Psoas muscle (tissue), 7 donors: ENCODE measurements at regions not wholly inside any gene's neighbourhood (a gene's known extent, or its start where the extent isn't known, plus 50 kb on each side); places are given as distances from the start of the nearest gene placed in this dataset.

ENCODE experiments used
- ATAC-seq, 4 donors: fragments of 200-7000 bp; cut with Tn5 transposase; one replicate each; pipeline ENCODE4 v1.9.1; 2020; ENCODE audit warnings: moderate library complexity in 3 of 4, mild to moderate bottlenecking in 2 of 4
- DNase-seq, 2 donors: peaks; one replicate each; pipeline ENCODE4 v3.0.0-alpha.2; 2020
- H3K27ac ChIP-seq: fragments of 200-600 bp; one replicate; pipeline ENCODE4 v1.8.0; 2022
- H3K27me3 ChIP-seq, 3 donors: fragments of 200-600 bp in 1 of 3; one replicate each; pipeline versions ENCODE4 v1.6.1 to v1.8.0; 2013 to 2022; ENCODE audit warnings: low read length in 2 of 3, mild to moderate bottlenecking in 2 of 3, moderate library complexity in 1 of 3; ENCODE audit not compliant: insufficient read depth in 3 of 3
- H3K36me3 ChIP-seq, 2 donors: fragments of 200-600 bp in 1 of 2; one replicate each; pipeline versions ENCODE4 v1.6.1 to v1.8.0; 2013 to 2022; ENCODE audit warnings: low read depth in 1 of 2, mild to moderate bottlenecking in 1 of 2, moderate library complexity in 1 of 2; ENCODE audit not compliant: insufficient read depth in 1 of 2
- H3K4me1 ChIP-seq: fragments of 200-600 bp; one replicate; pipeline ENCODE4 v1.8.0; 2022
- H3K4me3 ChIP-seq: fragments of 200-600 bp; one replicate; pipeline ENCODE4 v1.8.0; 2022; ENCODE audit warnings: mild to moderate bottlenecking
- H3K9me3 ChIP-seq: fragments of 200-600 bp; one replicate; pipeline ENCODE4 v1.8.0; 2022
- WGBS, 3 donors: extraction: QIAGEN DNeasy Blood & Tissue Kit; methylation state at CpG; one replicate each; pipeline versions ENCODE4 v1.1.6 to v1.1.7; 2013; 5-methylcytosine and 5-hydroxymethylcytosine counted together
- intact Hi-C, 2 donors: fragments of 100-400 bp; cut with DNase I; formaldehyde crosslinking; loops; one replicate each; pipeline versions ENCODE4 v1.11.0 to v1.14.2; 2022
- TF ChIP-seq, protein P1 (sequence below): fragments of 200-600 bp; IDR thresholded peaks from one replicate; pipeline ENCODE4 v1.8.0; 2022; ENCODE audit warnings: antibody characterized with exemption
- donor health status: healthy with polysubstance abuse.
- donor health status: DM: no; HTN: no; CAD: no; lungs with moderate emphysema.
- donor health status: Bipolar disorder and iron deficiency.
- donor health status: healthy.
- donor health status: DM: yes; HTN: yes; CAD: no.
- donor health status: DM: no; HTN: no; CAD: no.
- donor health status: DM: yes; HTN: yes; CAD: no.

DNA sequence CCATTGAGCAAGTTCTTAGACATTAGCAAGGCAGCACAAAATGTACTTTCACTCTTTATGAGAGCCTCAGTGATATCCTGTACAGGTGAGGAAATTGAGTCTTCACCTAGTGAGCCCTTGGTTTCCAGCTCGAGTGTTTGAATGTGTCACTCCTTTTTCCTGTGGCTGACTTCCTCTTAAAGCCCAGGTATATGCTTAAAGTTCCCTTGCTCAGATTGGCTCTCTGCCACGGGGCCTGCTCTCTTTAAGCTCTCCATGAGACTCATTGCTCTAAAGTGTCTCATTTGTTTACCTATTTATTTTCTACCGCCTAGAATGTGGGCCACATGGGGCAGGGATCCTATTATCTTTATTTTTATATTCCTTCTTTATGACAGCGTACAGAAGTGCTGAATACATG, 324.9 kb downstream of the SIPA1L2 start:
- H3K4me3 ChIP-seq = no peak overlapping the region
- no peaks in the 10 kb centered on the region for H3K36me3 ChIP-seq
- no peak overlapping the region for H3K27ac ChIP-seq
- peaks cover 13% of the 10 kb centered on the region for H3K4me1 ChIP-seq
- DNase-seq (no peak), ATAC-seq (no peak)
- peaks cover 0 to 2% (median 0%) of the 10 kb centered on the region in 3 donors for H3K27me3 ChIP-seq
- intact Hi-C loops = loop anchor here in 1 of 2 donors (5.0 kb wide), 1 partner anchor 438 kb away; no protein-coding TSS in a partner anchor
- H3K9me3 ChIP-seq = no peaks in the 10 kb centered on the region
- 77 to 86% (median 81%) methylated on average over 4 of the region's 4 CpGs for WGBS, 3 donors
- TF ChIP-seq, protein P1, sequence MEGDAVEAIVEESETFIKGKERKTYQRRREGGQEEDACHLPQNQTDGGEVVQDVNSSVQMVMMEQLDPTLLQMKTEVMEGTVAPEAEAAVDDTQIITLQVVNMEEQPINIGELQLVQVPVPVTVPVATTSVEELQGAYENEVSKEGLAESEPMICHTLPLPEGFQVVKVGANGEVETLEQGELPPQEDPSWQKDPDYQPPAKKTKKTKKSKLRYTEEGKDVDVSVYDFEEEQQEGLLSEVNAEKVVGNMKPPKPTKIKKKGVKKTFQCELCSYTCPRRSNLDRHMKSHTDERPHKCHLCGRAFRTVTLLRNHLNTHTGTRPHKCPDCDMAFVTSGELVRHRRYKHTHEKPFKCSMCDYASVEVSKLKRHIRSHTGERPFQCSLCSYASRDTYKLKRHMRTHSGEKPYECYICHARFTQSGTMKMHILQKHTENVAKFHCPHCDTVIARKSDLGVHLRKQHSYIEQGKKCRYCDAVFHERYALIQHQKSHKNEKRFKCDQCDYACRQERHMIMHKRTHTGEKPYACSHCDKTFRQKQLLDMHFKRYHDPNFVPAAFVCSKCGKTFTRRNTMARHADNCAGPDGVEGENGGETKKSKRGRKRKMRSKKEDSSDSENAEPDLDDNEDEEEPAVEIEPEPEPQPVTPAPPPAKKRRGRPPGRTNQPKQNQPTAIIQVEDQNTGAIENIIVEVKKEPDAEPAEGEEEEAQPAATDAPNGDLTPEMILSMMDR = no peak

DNA sequence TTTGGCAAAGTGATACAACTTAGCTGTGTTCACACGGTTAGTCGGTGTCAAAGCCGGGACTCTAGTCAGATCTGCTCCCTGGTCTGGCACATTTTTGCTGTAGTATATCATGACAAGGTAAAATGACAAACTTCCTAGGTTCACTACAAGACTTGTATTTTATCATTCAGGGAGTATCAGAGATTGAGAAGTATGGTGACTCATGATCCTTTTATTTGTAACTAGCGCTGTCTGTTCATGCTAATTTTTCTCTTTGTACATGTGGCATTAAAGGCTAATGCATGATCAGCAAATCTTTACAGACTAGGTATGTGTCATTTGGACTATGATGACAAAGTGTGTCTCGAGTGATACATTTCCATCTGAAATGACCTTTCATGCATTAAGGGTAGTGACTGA, 326.7 kb downstream of the SIPA1L2 start:
- H3K36me3 ChIP-seq = no peaks in the 10 kb centered on the region
- DNase-seq (no peak), ATAC-seq (no peak)
- intact Hi-C loops = no loop called here
- no peaks in the 10 kb centered on the region for H3K9me3 ChIP-seq
- H3K4me3 ChIP-seq = no peak overlapping the region
- TF ChIP-seq, protein P1 = no peak
- H3K4me1 ChIP-seq = peaks cover 13% of the 10 kb centered on the region
- H3K27me3 ChIP-seq = peaks cover 0 to 2% (median 0%) of the 10 kb centered on the region in 3 donors
- 94 to 95% (median 95%) methylated on average over 5 of the region's 5 CpGs for WGBS, 3 donors
- no peak overlapping the region for H3K27ac ChIP-seq

DNA sequence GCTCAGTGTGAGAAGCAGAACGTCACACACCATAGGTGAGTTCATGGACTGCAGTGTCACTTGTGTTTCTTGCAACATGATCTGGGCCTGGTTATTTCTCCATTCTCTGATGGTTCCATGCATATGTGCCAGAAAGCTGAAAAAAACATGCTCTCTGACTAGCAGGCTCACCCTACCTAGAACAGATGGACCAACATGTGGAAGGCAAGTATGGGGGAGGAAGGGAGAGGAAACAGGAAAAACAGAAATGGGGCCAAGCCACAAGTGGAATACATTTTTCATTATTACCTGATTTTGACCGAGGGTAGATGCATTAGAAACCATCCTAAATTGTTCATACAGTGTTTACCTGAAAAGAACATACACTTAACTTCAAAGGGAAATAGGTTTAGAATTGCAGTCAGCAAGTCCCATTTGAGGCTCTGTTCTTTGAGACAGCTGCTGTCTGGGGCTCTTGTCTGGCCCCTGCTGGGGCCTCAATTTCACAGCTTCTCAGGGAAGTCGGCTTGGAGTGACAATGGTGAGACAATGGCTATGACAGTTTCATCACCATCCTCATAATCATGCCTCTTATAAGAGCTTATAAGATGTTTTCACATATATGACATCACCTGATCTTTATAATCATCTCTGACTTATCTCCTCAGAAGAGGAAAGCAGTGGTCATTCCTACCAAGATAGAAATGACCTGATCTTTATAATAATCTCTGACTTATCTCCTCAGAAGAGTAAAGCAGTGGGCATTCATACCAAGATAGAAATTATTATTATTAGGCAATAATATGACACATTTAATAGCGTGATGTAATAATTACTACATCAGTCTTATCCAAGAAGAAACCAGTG, 327.3 kb downstream of the SIPA1L2 start:
- H3K4me1 ChIP-seq = peaks cover 13% of the 10 kb centered on the region
- 60 to 66% (median 63%) methylated on average over 4 of the region's 4 CpGs for WGBS, 3 donors
- ATAC-seq (no peak), DNase-seq (no peak)
- no peak overlapping the region for H3K27ac ChIP-seq
- H3K9me3 ChIP-seq = no peaks in the 10 kb centered on the region
- TF ChIP-seq, protein P1 = no peak
- peaks cover 0 to 2% (median 0%) of the 10 kb centered on the region in 3 donors for H3K27me3 ChIP-seq
- H3K4me3 ChIP-seq = no peak overlapping the region
- H3K36me3 ChIP-seq = no peaks in the 10 kb centered on the region
- intact Hi-C loops = loop anchor here in 1 of 2 donors (1.0 kb wide), 1 partner anchor 18 kb away; no protein-coding TSS in a partner anchor

DNA sequence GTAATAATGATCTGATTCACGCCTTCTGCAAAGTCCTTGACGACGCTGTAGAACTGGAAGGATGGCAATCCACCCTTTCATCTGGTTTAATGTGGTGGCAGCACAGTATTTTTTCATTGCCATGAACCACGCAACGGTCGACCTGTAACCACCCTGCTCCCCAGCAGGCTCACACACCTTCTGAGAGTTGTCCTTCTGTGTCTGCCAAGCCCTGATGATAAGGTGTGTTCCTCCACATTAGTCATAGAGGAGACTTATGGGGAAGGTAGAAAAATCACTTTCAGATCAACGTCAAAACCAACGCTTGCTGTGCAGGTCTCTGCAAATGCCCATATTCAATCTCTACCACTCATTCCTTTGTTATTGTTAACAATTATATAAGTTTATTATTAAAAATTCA, 328.7 kb downstream of the SIPA1L2 start:
- Histone ChIP-seq H3K36me3 (no peaks in the 10 kb centered on the region), H3K27ac (no peak overlapping the region), H3K9me3 (no peaks in the 10 kb centered on the region), H3K27me3 (peaks cover 0 to 2% (median 0%) of the 10 kb centered on the region in 3 donors), H3K4me3 (no peak overlapping the region), H3K4me1 (peaks cover 7% of the 10 kb centered on the region)
- TF ChIP-seq, protein P1 = no peak
- DNase-seq (no peak), ATAC-seq (no peak)
- whole genome bisulfite sequencing, 3 donors = 92 to 95% (median 93%) methylated on average over 8 of the region's 8 CpGs
- intact Hi-C loops = no loop called here
